ENCODE measurements at regions not wholly inside any gene's neighbourhood (a gene's known extent, or its start where the extent isn't known, plus 50 kb on each side); places are given as distances from the start of the nearest gene placed in this dataset.
"Not testable (repeated sequence)": the region's sequence is repeated elsewhere in the genome, so short reads cannot be mapped to it uniquely, and the experiment has no call there.

DNA sequence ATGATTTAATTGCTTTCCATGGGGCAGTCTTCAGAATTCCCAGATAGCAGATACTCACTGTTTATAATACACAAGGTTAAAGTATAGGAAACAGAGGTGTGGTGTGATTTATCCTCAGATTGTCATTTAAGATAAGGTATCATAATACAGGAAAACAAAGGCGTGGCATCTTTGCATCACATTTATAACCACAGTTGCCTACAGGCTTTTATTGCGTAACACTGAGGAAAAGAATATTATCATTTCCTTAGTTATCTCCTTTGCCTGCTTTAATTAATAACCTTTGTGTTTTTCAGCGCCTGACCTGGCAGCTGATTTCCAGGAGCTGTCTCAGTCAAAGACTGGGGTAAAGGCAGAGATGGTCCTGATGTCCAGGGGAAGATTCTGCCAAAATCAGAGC is 68.8 kb downstream of the SSX7 start:
- H3K4me3 ChIP-seq (ENCODE audit: low read depth, low read length): no peak overlapping the region
- no peak for DNase-seq (ENCODE audit: low read depth)

DNA sequence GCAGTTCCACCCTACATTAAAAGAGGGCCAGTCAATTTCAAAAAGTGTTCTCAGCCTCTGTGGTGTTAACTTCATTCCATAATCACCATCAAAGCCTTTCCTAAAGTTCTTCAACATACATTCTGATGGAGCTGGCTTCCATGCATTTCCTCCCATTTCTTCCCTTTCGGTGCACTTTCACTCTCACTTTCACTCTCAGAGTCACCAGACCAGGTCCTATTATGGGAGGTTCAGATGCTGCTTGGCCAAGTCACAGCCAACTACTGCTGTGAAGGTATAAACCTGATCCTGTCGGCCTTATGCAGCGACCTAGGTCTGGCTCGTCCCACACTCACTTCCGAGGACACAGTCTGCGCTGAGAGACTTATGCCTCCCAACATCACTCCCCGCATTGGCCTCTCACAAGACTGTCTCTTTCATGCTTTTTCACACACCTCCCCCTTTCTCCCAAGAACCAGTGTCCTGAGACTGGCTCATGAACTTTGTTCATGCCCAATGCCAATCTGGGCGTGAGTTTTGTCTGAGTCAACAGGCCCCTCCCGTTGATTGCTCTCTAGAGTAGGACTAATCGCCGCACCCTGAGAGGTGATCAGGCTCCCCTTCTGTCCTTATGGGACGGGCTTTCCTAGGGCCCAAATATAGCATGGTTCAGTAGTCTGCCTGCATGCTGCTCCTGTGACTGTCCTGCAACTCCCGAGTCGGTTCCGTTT is 60.8 kb upstream of the XAGE1B start:
- no peak overlapping the region for H3K4me3 ChIP-seq (ENCODE audit: low read depth, low read length)
- no peak for DNase-seq (ENCODE audit: low read depth)

GRCh38 chrX:52576946-52577345 is 60.1 kb upstream of the XAGE1B start:
- DNase-seq (ENCODE audit: low read depth): no peak
- no peak overlapping the region for H3K4me3 ChIP-seq (ENCODE audit: low read depth, low read length)

GRCh38 chrX:52576474-52576873 is 59.6 kb upstream of the XAGE1B start:
- DNase-seq (ENCODE audit: low read depth): no peak
- H3K4me3 ChIP-seq (ENCODE audit: low read depth, low read length): no peak overlapping the region

GRCh38 chrX:52574416-52575275 is 57.8 kb upstream of the XAGE1B start:
- peak overlapping the region; percentile 11 for H3K4me3 ChIP-seq (ENCODE audit: low read depth, low read length)
- peak; percentile 13 for DNase-seq (ENCODE audit: low read depth)

- not testable (repeated sequence) for H3K4me3 ChIP-seq (ENCODE audit: low read depth, low read length); DNase-seq (ENCODE audit: low read depth)
These were observed 51.3 kb upstream of the XAGE1B start for GRCh38 chrX:52568146-52568545.
